Naive thymus-derived CD8-positive, alpha-beta T cell (primary cell): ENCODE measurements at regions not wholly inside any gene's neighbourhood (a gene's known extent, or its start where the extent isn't known, plus 50 kb on each side); places are given as distances from the start of the nearest gene placed in this dataset.

Experiments used
- ATAC-seq, 2 donors: fragments of 150-1000 bp; cut with Tn5 transposase in 1 of 2; sonication (Bioruptor Pico), chemical (Tn5 transposase) in 1 of 2; 1 replicate in 1 of 2; 2 replicates in 1 of 2; pipeline ENCODE4 v1.10.0; 2021; ENCODE audit warnings: mild to moderate bottlenecking in 2 of 2, moderate library complexity in 2 of 2
- POLR2A ChIA-PET: fragments of 350-600 bp; sonication (Branson Sonifier 250); formaldehyde crosslinking; loops from one replicate; lab custom pipeline; 2021; ENCODE audit warnings: antibody characterized with exemption; lab: Charles Lee
- DNase-seq, 10 donors: peaks; one replicate each; pipeline versions ENCODE4 v3.0.0 to v3.0.0-alpha.2; 2020 to 2022
- H3K27ac Mint-ChIP-seq, 10 donors: one replicate each; pipeline ENCODE4 v1.8.0; 2020 to 2022; ENCODE audit warnings: mild to moderate bottlenecking in 10 of 10, mixed read lengths in 10 of 10, moderate library complexity in 4 of 10, inconsistent platforms in 1 of 10
- H3K27me3 Mint-ChIP-seq, 5 donors: one replicate each; pipeline ENCODE4 v1.8.0; 2021 to 2022; ENCODE audit warnings: mixed read lengths in 5 of 5
- H3K36me3 Mint-ChIP-seq, 3 donors: one replicate each; pipeline ENCODE4 v1.8.0; 2020 to 2022; ENCODE audit warnings: mixed read lengths in 3 of 3, mild to moderate bottlenecking in 2 of 3, inconsistent platforms in 1 of 3
- H3K4me1 Mint-ChIP-seq, 4 donors: one replicate each; pipeline ENCODE4 v1.8.0; 2021 to 2022; ENCODE audit warnings: mixed read lengths in 4 of 4
- H3K4me3 Mint-ChIP-seq, 10 donors: one replicate each; pipeline ENCODE4 v1.8.0; 2020 to 2022; ENCODE audit warnings: mild to moderate bottlenecking in 10 of 10, mixed read lengths in 10 of 10, moderate library complexity in 6 of 10, inconsistent platforms in 1 of 10
- H3K9me3 Mint-ChIP-seq, 9 donors: one replicate each; pipeline ENCODE4 v1.8.0; 2020 to 2022; ENCODE audit warnings: mixed read lengths in 9 of 9, mild to moderate bottlenecking in 3 of 9, inconsistent platforms in 1 of 9, moderate library complexity in 1 of 9

DNA sequence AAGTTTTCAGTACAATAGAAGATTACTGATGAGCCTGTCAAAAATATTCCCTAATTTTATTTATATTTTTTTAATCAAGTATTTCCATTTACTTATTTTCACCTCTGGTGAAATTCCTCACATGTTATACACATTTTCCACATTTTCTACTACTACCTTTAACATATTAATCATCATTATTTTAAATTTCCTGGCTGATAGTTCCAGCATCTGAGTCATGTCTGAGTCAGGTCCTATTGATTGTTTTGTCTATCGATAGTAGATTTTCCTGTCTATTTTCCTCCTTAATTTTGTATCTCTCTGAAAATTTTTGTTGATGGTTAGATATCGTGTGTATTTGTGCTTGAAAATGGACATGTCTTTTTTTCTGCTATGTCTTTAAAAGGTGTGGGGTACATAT lies 211.8 kb upstream of the DSEL start:
- H3K4me3 Mint-ChIP-seq, result no peak overlapping the region
- ATAC-seq (no peak), DNase-seq (no peak)
- peak overlapping the region in 1 of 10 donors; percentile 41 for H3K27ac Mint-ChIP-seq
- POLR2A ChIA-PET, result no interaction called here
- H3K4me1 Mint-ChIP-seq, result no peaks in the 10 kb centered on the region
- peaks cover 0 to 14% (median 3%) of the 10 kb centered on the region in 9 donors for H3K9me3 Mint-ChIP-seq
- peaks cover 0 to 4% (median 2%) of the 10 kb centered on the region in 3 donors for H3K36me3 Mint-ChIP-seq
- H3K27me3 Mint-ChIP-seq, result peaks cover 0 to 12% (median 5%) of the 10 kb centered on the region in 5 donors

DNA sequence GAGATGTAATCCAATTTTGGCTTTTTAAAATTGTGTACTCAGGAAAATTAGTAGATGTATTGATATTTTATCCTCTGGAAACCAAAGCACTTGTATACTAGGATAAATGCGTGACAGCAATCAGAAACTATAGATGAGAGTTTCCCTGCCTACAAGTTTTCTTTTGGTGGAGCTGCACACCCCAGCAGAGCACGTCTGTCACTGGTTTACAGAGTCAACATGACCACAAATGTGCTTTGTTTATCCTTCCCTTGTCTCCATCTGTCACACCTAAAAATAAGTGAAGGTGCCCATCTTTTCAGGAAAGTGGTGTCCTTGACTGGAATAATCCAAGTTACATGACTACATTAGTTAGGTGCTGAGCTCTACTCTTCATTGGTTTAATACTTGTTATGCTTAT lies 210.4 kb upstream of the DSEL start:
- H3K4me3 Mint-ChIP-seq, result no peak overlapping the region
- no peaks in the 10 kb centered on the region for H3K4me1 Mint-ChIP-seq
- no peak for ATAC-seq
- peaks cover 0 to 4% (median 2%) of the 10 kb centered on the region in 3 donors for H3K36me3 Mint-ChIP-seq
- DNase-seq, result no peak
- H3K27me3 Mint-ChIP-seq, result peaks cover 0 to 12% (median 5%) of the 10 kb centered on the region in 5 donors
- H3K9me3 Mint-ChIP-seq, result peaks cover 0 to 14% (median 3%) of the 10 kb centered on the region in 9 donors
- H3K27ac Mint-ChIP-seq, result no peak overlapping the region
- POLR2A ChIA-PET, result no interaction called here

DNA sequence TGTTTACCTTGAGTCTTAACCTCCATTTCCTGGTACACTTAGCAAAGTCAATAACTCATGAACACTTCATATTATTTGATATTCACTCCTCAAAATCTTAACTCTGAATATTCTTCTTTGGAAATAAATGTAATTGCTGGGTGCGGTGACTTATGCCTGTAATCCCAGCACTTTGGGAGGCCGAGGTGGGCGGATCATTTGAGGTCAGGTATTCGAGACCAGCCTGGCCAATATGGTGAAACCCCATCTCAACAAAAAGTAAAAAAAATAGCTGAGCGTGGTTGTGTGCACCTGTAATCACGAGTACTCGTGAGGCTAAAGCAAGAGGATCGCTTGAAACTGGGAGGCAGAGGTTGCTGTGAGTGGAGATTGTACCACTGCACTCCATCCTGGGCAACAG lies 201.3 kb upstream of the DSEL start:
- Mint-ChIP-seq H3K27ac (no peak overlapping the region), H3K9me3 (peaks cover 0 to 4% (median 0%) of the 10 kb centered on the region in 9 donors), H3K4me3 (no peak overlapping the region), H3K27me3 (no peaks in the 10 kb centered on the region), H3K4me1 (no peaks in the 10 kb centered on the region), H3K36me3 (no peaks in the 10 kb centered on the region)
- DNase-seq, result no peak
- POLR2A ChIA-PET, result no interaction called here
- no peak for ATAC-seq

DNA sequence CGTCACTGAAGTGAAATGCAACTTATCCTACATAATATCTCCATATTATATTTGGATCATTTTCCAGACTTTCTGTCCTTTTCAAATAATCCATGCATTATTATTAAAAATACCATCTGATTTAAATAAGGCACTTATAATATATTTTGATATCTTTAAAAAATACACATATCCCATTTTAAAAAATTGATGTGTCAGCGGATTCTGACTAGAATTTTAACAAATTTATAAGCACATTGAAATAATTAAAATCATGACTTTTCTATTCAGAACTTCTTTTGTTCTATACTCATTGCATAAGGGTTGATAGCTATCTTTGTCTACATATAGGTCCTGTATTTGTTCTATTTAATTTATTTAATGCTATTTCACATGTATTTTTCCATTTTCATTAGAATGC lies 199.0 kb upstream of the DSEL start:
- DNase-seq (no peak), ATAC-seq (no peak)
- Mint-ChIP-seq H3K4me1 (no peaks in the 10 kb centered on the region), H3K36me3 (no peaks in the 10 kb centered on the region), H3K27ac (no peak overlapping the region), H3K27me3 (peaks cover 0 to 3% (median 0%) of the 10 kb centered on the region in 5 donors), H3K9me3 (no peaks in the 10 kb centered on the region), H3K4me3 (no peak overlapping the region)
- POLR2A ChIA-PET, result no interaction called here

DNA sequence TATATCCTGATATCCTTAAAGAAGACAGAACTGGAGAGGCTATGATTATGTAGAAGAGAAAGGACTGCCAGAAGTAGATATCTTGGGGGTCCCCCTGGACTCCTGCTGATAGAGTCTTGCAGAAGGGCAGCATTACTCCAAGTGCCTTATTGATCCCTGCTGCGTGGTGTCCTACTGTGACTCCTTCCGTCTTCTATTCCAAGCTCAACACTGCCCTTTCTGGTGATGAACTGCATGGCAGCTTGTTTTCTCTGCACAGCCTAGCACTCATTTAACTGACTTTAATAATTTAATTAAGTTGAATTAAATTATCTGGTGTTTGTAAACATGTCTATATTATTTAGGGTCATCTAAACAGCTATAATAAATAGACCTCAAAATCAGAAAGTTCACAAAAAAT lies 194.1 kb upstream of the DSEL start:
- ATAC-seq, result no peak
- H3K9me3 Mint-ChIP-seq, result no peaks in the 10 kb centered on the region
- peaks cover 0 to 17% (median 3%) of the 10 kb centered on the region in 5 donors for H3K27me3 Mint-ChIP-seq
- H3K27ac Mint-ChIP-seq, result no peak overlapping the region
- DNase-seq, result no peak
- H3K4me3 Mint-ChIP-seq, result no peak overlapping the region
- POLR2A ChIA-PET, result no interaction called here
- H3K36me3 Mint-ChIP-seq, result no peaks in the 10 kb centered on the region
- H3K4me1 Mint-ChIP-seq, result peaks cover 0 to 5% (median 0%) of the 10 kb centered on the region in 4 donors

DNA sequence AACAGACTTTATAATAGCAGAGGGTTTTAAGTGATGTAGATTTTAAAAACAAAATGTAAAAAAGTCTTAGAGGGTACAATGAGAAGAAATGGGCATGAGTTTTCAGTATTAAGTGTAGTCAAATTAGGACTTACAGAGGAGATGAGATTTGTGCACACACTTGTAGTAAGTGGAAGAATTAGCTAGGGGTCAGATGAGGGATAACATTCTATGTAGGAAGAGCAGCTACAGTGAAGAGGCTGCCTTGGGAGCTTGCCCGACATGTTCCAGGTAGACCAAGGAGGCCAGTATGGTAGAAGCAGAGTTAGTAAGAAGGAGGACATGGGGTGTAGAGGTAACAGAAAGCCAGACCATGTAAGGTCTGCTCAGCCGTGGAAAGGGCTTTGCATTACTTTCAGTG lies 189.2 kb upstream of the DSEL start:
- Mint-ChIP-seq H3K4me3 (no peak overlapping the region), H3K27ac (no peak overlapping the region), H3K4me1 (peaks cover 0 to 5% (median 0%) of the 10 kb centered on the region in 4 donors), H3K36me3 (peaks cover 0 to 5% (median 0%) of the 10 kb centered on the region in 3 donors), H3K9me3 (peaks cover 0 to 4% (median 0%) of the 10 kb centered on the region in 9 donors), H3K27me3 (peaks cover 0 to 13% (median 3%) of the 10 kb centered on the region in 5 donors)
- POLR2A ChIA-PET, result no interaction called here
- ATAC-seq (no peak), DNase-seq (no peak)

DNA sequence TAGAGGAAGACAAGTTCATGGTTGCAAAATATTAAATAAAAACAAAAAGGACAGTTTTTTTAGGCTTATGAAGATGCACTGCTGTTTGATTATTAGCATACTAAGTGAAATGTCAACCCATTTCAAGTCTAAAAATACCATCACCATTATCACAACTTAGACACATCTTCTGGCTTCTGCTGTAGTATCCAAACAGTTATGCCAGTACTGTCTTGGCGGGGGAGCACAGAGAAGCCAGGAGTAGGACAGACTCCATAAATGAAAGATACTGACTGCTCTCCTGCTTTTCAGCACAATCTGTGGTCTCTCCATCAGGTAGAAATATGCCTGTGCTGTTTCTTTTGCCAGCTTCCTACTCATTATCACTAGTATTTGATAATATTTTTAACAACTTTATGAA lies 179.2 kb upstream of the DSEL start:
- Mint-ChIP-seq H3K27ac (no peak overlapping the region), H3K36me3 (peaks cover 0 to 9% (median 0%) of the 10 kb centered on the region in 3 donors), H3K4me1 (no peaks in the 10 kb centered on the region), H3K4me3 (no peak overlapping the region), H3K9me3 (peaks cover 0 to 10% (median 5%) of the 10 kb centered on the region in 9 donors), H3K27me3 (peaks cover 0 to 29% (median 3%) of the 10 kb centered on the region in 5 donors)
- no peak for DNase-seq
- ATAC-seq, result no peak
- POLR2A ChIA-PET, result no interaction called here

DNA sequence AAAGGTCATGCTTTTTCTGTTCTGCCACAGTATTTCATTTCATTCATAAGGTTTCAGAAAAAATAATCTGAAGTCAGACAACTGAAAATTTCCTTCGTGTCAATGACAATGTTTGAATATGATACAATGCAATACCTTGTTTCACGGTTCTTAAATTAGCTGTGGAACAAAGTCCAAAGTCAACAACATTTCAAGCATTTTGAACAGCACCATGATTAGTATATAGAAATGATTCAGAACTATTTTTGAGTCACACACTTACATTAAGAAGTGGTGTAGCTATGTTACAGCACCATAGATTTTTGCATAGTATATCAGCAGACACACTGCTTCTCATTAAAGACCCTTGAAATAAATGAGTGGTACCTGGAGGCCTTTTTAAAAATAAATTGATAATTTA lies 178.3 kb upstream of the DSEL start:
- ATAC-seq (no peak), DNase-seq (no peak)
- Mint-ChIP-seq H3K9me3 (peaks cover 0 to 11% (median 5%) of the 10 kb centered on the region in 9 donors), H3K4me3 (no peak overlapping the region), H3K27me3 (peaks cover 0 to 21% (median 2%) of the 10 kb centered on the region in 5 donors), H3K27ac (no peak overlapping the region), H3K4me1 (no peaks in the 10 kb centered on the region), H3K36me3 (peaks cover 0 to 5% (median 0%) of the 10 kb centered on the region in 3 donors)
- POLR2A ChIA-PET, result no interaction called here

DNA sequence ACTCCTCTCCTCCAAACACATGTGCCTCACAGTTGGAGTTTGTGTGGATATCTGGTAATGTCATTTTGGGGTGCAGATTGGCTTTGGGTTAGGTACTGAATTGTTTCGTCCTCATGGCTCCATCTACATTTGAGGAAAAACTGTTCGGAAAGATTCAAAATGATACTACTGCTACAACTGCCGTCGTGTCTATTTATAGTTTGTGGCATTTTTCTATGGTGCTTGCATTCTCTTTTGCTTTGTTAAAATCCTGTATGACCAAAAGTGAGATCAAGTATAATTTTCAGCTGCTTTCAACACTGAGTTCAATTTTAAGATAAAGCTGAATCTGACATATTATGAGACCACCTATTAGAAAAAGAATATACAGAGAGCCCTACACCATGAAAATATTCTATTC lies 176.3 kb upstream of the DSEL start:
- H3K4me3 Mint-ChIP-seq, result no peak overlapping the region
- POLR2A ChIA-PET, result no interaction called here
- H3K36me3 Mint-ChIP-seq, result peaks cover 0 to 5% (median 0%) of the 10 kb centered on the region in 3 donors
- no peak for DNase-seq
- H3K9me3 Mint-ChIP-seq, result peaks cover 0 to 13% (median 8%) of the 10 kb centered on the region in 9 donors
- H3K27me3 Mint-ChIP-seq, result peaks cover 0 to 17% (median 2%) of the 10 kb centered on the region in 5 donors
- no peak overlapping the region for H3K27ac Mint-ChIP-seq
- H3K4me1 Mint-ChIP-seq, result no peaks in the 10 kb centered on the region
- ATAC-seq, result no peak

DNA sequence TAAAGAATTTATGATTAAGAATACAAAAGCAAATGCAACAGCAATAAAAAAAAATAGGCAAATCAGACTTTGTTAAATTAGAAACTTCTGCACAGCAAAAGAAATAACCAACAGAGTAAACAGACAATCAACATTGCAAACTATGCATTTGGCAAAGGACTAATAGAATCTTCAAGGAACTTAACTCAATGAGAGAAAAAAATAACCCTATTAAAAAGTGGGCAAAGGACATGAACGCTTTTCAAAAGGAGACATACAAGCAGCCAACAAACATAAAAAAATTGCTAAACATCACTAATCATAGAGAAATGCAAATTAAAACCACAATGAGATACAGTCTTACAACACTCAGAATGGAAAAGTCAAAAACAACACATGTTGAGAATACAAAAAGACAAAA lies 166.0 kb upstream of the DSEL start:
- POLR2A ChIA-PET, result no interaction called here
- ATAC-seq (no peak), DNase-seq (no peak)
- H3K36me3 Mint-ChIP-seq, result no peaks in the 10 kb centered on the region
- no peaks in the 10 kb centered on the region for H3K4me1 Mint-ChIP-seq
- no peaks in the 10 kb centered on the region for H3K9me3 Mint-ChIP-seq
- peaks cover 0 to 4% (median 0%) of the 10 kb centered on the region in 5 donors for H3K27me3 Mint-ChIP-seq
- H3K27ac Mint-ChIP-seq, result no peak overlapping the region
- no peak overlapping the region for H3K4me3 Mint-ChIP-seq

DNA sequence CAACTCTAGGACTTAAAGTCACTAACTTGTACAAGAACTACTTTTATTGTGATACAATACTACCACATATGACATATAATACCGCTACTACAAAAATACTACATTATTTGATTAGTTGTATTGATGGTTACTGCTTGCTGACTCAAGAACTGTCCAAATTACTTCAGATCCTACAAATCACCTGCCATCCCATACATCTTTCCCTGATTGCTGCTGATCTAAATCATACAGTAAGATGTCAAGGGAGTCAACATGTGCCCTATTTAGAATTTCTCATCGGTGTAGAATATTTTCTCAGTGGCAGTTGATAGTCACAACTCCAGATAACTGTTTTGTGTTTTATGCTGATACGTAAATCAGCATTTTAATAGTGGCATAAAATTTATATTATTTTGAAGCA lies 161.0 kb upstream of the DSEL start:
- DNase-seq (no peak), ATAC-seq (no peak)
- no peaks in the 10 kb centered on the region for H3K4me1 Mint-ChIP-seq
- no peaks in the 10 kb centered on the region for H3K36me3 Mint-ChIP-seq
- H3K9me3 Mint-ChIP-seq, result no peaks in the 10 kb centered on the region
- POLR2A ChIA-PET, result no interaction called here
- H3K4me3 Mint-ChIP-seq, result no peak overlapping the region
- H3K27ac Mint-ChIP-seq, result no peak overlapping the region
- peaks cover 0 to 15% (median 7%) of the 10 kb centered on the region in 5 donors for H3K27me3 Mint-ChIP-seq

DNA sequence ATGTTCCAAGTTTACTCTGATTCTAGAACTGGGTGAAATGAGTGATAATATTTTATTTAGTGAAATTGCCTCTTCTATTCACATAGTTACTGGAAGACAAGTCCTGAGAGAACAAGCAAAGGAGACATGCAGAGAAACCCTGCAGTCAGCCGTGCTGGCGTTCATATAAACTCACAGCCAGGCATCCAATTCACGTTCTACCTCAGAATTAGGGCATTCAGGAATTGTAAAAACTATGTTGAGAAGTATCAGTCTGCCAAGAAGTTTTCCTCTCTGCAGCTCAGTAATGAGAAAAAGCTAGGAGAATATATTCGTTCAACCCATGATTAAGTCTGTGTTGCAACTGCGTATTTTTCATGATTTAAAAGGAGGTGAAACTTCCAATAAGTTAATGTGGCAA lies 156.2 kb upstream of the DSEL start:
- Mint-ChIP-seq H3K4me3 (no peak overlapping the region), H3K9me3 (no peaks in the 10 kb centered on the region), H3K4me1 (no peaks in the 10 kb centered on the region), H3K36me3 (no peaks in the 10 kb centered on the region), H3K27me3 (peaks cover 0 to 15% (median 4%) of the 10 kb centered on the region in 5 donors), H3K27ac (no peak overlapping the region)
- POLR2A ChIA-PET, result no interaction called here
- ATAC-seq, result no peak
- no peak for DNase-seq

DNA sequence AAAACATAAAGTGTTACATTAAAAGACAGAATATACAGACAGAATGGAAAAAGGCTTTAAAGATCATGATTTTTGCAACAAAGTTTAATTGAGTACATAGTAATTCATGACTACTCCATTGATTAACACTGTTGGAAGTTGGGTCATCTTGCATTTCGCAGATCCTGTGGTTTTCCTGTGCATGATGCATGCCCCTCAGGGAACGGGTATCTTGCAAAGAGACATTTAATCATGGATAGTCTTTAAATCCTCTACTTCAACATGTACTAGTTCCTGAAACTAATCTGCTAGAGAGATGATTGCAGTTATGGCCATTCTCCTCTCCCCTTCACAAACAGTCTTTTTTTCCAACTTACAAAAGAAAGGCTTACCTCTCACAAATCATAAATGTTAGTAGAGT lies 155.6 kb upstream of the DSEL start:
- H3K27me3 Mint-ChIP-seq, result peaks cover 0 to 15% (median 4%) of the 10 kb centered on the region in 5 donors
- H3K4me1 Mint-ChIP-seq, result no peaks in the 10 kb centered on the region
- H3K4me3 Mint-ChIP-seq, result no peak overlapping the region
- POLR2A ChIA-PET, result no interaction called here
- H3K27ac Mint-ChIP-seq, result no peak overlapping the region
- no peaks in the 10 kb centered on the region for H3K36me3 Mint-ChIP-seq
- no peak for ATAC-seq
- H3K9me3 Mint-ChIP-seq, result no peaks in the 10 kb centered on the region
- DNase-seq, result no peak

DNA sequence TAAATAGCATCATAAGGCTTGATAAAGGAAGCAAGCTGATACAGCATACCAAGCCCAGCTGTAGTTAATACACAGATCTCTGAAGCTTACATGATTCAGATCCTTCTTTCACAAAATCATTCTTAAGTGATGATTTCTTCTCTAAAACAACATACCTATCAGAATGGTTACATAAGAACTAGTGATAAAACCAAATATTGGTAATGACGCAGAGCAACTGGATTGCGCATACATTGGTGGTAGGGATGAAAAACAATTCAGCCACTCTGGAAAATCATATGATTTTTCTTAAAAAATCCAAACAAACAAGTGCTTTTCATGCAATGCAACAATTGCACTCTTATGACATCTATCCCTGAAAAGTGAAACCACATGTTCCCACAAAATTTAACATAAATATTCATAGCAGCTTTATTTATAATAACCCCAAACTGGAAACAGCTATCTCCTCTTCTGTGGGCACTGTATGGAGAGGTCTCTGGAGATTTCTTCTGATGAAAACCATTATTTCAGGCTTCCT lies 153.6 kb upstream of the DSEL start:
- ATAC-seq (no peak), DNase-seq (no peak)
- no peak overlapping the region for H3K27ac Mint-ChIP-seq
- H3K4me1 Mint-ChIP-seq, result no peaks in the 10 kb centered on the region
- H3K4me3 Mint-ChIP-seq, result no peak overlapping the region
- no peaks in the 10 kb centered on the region for H3K36me3 Mint-ChIP-seq
- no peaks in the 10 kb centered on the region for H3K9me3 Mint-ChIP-seq
- POLR2A ChIA-PET, result no interaction called here
- peaks cover 0 to 12% (median 4%) of the 10 kb centered on the region in 5 donors for H3K27me3 Mint-ChIP-seq
